ENCODE measurements at regions not wholly inside any gene's neighbourhood (a gene's known extent, or its start where the extent isn't known, plus 50 kb on each side); places are given as distances from the start of the nearest gene placed in this dataset.

- no peak for DNase-seq (ENCODE audit: low read depth)
These were observed 650.1 kb downstream of the SLC4A3 start for GRCh38 chr2:220277445-220277975.

- no peak for DNase-seq (ENCODE audit: low read depth)
These were observed 650.6 kb downstream of the SLC4A3 start for GRCh38 chr2:220278022-220278421.

GRCh38 chr2:220279372-220279771, 651.9 kb downstream of the SLC4A3 start:
- DNase-seq (ENCODE audit: low read depth): no peak

GRCh38 chr2:220279840-220280239, 652.4 kb downstream of the SLC4A3 start:
- DNase-seq (ENCODE audit: low read depth): no peak

GRCh38 chr2:220280736-220281135, 653.3 kb downstream of the SLC4A3 start:
- DNase-seq (ENCODE audit: low read depth): no peak

- no peak for DNase-seq (ENCODE audit: low read depth)
These were observed 654.3 kb downstream of the SLC4A3 start for GRCh38 chr2:220281771-220282170.

- DNase-seq (ENCODE audit: low read depth): no peak
These were observed 654.8 kb downstream of the SLC4A3 start for GRCh38 chr2:220282236-220282635.

GRCh38 chr2:220293966-220294365, 666.5 kb downstream of the SLC4A3 start:
- no peak for DNase-seq (ENCODE audit: low read depth)

- no peak for DNase-seq (ENCODE audit: low read depth)
These were observed 668.7 kb downstream of the SLC4A3 start for GRCh38 chr2:220296174-220296573.

- no peak for DNase-seq (ENCODE audit: low read depth)
These were observed 669.7 kb downstream of the SLC4A3 start for GRCh38 chr2:220297093-220297492.

GRCh38 chr2:220300806-220301205, 673.4 kb downstream of the SLC4A3 start:
- DNase-seq (ENCODE audit: low read depth): no peak

GRCh38 chr2:220302756-220303155, 675.3 kb downstream of the SLC4A3 start:
- no peak for DNase-seq (ENCODE audit: low read depth)

GRCh38 chr2:220309215-220309614, 681.8 kb downstream of the SLC4A3 start:
- DNase-seq (ENCODE audit: low read depth): no peak

GRCh38 chr2:220310451-220310861, 683.0 kb downstream of the SLC4A3 start:
- DNase-seq (ENCODE audit: low read depth): no peak

GRCh38 chr2:220315098-220315823, 687.8 kb downstream of the SLC4A3 start:
- no peak for DNase-seq (ENCODE audit: low read depth)

- DNase-seq (ENCODE audit: low read depth): no peak
These were observed 690.6 kb downstream of the SLC4A3 start for GRCh38 chr2:220318037-220318436.

GRCh38 chr2:220318508-220318907, 691.1 kb downstream of the SLC4A3 start:
- DNase-seq (ENCODE audit: low read depth): no peak

GRCh38 chr2:220320326-220320725, 692.9 kb downstream of the SLC4A3 start:
- no peak for DNase-seq (ENCODE audit: low read depth)

GRCh38 chr2:220332886-220333285, 705.5 kb downstream of the SLC4A3 start:
- DNase-seq (ENCODE audit: low read depth): no peak

- DNase-seq (ENCODE audit: low read depth): no peak
These were observed 706.8 kb downstream of the SLC4A3 start for GRCh38 chr2:220334210-220334609.

- DNase-seq (ENCODE audit: low read depth): no peak
These were observed 707.6 kb downstream of the SLC4A3 start for GRCh38 chr2:220334871-220335590.

GRCh38 chr2:220335591-220335915, 708.1 kb downstream of the SLC4A3 start:
- DNase-seq (ENCODE audit: low read depth): no peak

- DNase-seq (ENCODE audit: low read depth): no peak
These were observed 709.3 kb downstream of the SLC4A3 start for GRCh38 chr2:220336771-220337170.
